GM12892 (cell line): ENCODE measurements at regions not wholly inside any gene's neighbourhood (a gene's known extent, or its start where the extent isn't known, plus 50 kb on each side); places are given as distances from the start of the nearest gene placed in this dataset.
"Not testable (repeated sequence)": the region's sequence is repeated elsewhere in the genome, so short reads cannot be mapped to it uniquely, and the experiment has no call there.

Experiments
- DNase-seq: peaks from one replicate; pipeline ENCODE4 v3.0.0; 2011; ENCODE audit not compliant: insufficient read length
- FAIRE-seq: peaks from 2 replicates; lab custom pipeline; 2011; peaks lifted over from hg19 to GRCh38; lab: Jason Lieb, UNC
- POLR2A ChIP-seq: IDR thresholded peaks from 2 replicates; pipeline ENCODE4 v1.6.1; 2011; ENCODE audit warnings: low read depth, low read length, control low read depth
- POLR2AphosphoS5 ChIP-seq: IDR thresholded peaks from 2 replicates; pipeline ENCODE4 v1.6.1; 2011; ENCODE audit warnings: low read depth, low read length, control low read depth
- TAF1 ChIP-seq: IDR thresholded peaks from 2 replicates; pipeline ENCODE4 v1.6.1; 2011; ENCODE audit warnings: low read depth, mild to moderate bottlenecking, control low read depth, low read length, borderline replicate concordance

DNA sequence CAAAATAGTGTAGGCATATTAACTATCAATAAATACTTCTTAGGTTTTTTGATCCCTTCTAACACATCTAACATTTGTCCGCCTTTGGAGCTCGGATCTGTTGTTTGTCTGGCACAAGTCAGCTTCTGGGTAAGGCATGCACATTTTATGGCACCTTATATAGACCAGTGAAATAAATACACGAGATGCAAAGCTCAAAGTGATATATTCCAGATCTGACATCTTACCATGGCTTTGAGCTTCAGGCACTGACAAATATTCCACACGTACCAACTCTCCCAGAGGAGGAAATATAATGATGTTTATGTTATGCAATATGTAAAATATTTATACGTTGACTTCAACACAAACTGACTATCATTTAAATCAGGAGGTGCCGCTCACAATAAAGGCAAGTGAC, 430.1 kb upstream of the SMIM21 start:
- FAIRE-seq (no peak), DNase-seq (no peak)
- TF ChIP-seq TAF1 (no peak), POLR2AphosphoS5 (no peak), POLR2A (no peak)

DNA sequence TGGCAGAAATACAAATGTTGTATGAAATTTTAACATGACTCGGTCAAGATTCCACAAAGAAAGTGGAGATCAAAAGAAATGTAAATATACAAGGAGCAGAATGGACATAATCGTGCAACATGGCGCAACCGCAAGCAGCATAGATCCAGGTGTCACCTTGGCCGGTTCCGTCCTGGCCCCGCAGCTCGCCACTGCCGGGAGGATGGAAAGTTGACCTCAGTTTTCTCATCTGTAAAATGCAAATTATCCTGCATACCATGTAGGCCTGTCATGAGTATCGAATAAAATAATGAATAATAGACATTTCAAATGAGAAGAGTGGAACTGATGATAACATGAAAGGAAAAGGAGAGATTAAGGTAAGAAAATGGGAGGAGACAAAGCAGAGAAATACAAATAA, 427.3 kb upstream of the SMIM21 start:
- DNase-seq (no peak), FAIRE-seq (no peak)
- TF ChIP-seq POLR2AphosphoS5 (no peak), POLR2A (no peak), TAF1 (no peak)

- no peak for DNase-seq
- no peak for FAIRE-seq
Measured at GRCh38 chr18:75854174-75854573, 426.7 kb upstream of the SMIM21 start.

GRCh38 chr18:75846321-75846720, 418.8 kb upstream of the SMIM21 start:
- FAIRE-seq (no peak), DNase-seq (no peak)
- no peak for TF ChIP-seq TAF1
- no peak for TF ChIP-seq POLR2AphosphoS5
- no peak for TF ChIP-seq POLR2A

More at GRCh38 chr18:75854174-75854573, 426.7 kb upstream of the SMIM21 start:
- TF ChIP-seq POLR2AphosphoS5, result no peak
- no peak for TF ChIP-seq TAF1
- TF ChIP-seq POLR2A, result no peak

DNA sequence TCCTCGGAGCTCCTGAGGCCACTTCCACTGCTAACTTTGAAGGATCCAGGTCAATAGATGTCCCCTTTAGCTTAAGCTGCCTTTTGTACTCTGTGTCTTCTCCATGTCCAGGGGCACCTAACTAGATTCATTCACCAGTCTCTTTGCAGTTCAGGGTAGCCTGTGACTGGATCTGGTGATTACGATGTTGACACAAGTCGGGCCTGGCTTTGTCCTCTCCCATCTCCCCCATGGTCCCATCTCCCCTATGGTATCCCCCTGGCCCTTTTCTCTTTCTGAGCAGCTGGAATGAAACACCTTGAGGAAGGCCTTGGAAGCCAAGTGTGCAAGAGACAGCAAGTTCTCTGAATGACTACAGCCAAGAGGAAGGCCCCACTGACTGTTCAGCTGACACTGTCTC, 417.9 kb upstream of the SMIM21 start:
- DNase-seq (no peak), FAIRE-seq (no peak)
- TF ChIP-seq POLR2AphosphoS5, result no peak

DNA sequence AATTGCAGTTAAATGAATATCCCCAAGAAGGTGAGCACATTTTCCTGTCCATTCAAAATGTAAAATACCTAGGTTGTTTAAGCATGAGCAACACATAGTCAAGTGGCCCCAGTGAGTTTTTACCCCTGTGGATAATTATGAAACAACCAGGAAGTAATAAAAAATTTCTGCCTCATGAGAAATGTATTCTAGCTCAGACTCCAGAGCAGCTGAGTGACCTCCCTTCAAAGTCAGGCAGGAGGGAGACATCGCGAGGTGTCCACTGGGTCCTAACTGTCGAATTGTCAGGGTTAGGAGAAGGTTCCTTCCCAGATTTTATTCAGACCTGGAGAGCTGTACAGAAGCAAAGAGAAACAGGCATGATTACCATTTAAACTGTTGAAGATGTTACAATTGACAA, 416.6 kb upstream of the SMIM21 start:
- no peak for FAIRE-seq
- TF ChIP-seq POLR2AphosphoS5 (no peak), TAF1 (no peak), POLR2A (no peak)
- DNase-seq, result no peak

- no peak for TF ChIP-seq POLR2AphosphoS5
- TF ChIP-seq POLR2A, result no peak
- no peak for TF ChIP-seq TAF1
- no peak for FAIRE-seq
- DNase-seq, result no peak
Measured at GRCh38 chr18:75840131-75840530, 412.6 kb upstream of the SMIM21 start.

GRCh38 chr18:75839686-75840085, 412.2 kb upstream of the SMIM21 start:
- FAIRE-seq, DNase-seq: not testable (repeated sequence)

DNA sequence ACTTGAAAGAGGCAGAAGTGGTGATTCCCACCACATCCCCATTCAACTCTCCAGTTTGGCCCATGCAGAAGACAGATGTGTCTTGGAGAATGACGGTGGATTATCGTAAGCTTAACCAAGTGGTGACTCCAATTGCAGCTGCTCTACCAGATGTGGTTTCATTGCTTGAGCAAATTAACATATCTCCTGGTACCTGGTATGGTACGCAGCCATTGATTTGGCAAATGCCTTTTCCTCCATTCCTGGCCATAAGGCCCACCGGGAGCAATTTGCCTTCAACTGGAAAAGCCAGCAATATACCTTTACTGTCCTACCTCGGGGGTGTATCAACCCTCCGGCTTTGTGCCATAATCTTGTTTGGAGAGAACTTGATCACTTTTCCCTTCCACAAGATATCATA, 411.5 kb upstream of the SMIM21 start:
- TF ChIP-seq POLR2AphosphoS5 (no peak), POLR2A (no peak), TAF1 (no peak)
- DNase-seq (no peak), FAIRE-seq (no peak)

DNA sequence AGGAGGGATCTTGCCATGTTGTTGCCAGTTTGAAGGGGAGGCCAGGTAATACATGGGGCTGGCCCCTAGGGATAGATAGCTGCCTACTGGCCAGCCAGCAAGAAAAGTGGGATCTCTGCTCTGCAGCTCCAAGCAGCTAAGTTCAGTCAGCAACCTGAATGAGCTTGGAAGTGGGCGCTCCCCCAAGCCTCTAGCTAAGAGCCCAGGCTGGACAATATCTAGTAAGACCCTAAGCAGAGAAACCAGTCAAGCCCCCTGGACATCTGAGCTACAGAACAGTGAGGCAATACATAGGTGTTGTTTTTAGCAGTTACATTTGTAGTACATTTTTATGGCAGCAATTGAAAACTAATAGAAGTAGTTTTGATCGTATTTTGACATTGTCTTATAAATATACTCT, 409.8 kb upstream of the SMIM21 start:
- no peak for TF ChIP-seq POLR2AphosphoS5
- no peak for TF ChIP-seq TAF1
- no peak for TF ChIP-seq POLR2A
- DNase-seq (no peak), FAIRE-seq (no peak)

DNA sequence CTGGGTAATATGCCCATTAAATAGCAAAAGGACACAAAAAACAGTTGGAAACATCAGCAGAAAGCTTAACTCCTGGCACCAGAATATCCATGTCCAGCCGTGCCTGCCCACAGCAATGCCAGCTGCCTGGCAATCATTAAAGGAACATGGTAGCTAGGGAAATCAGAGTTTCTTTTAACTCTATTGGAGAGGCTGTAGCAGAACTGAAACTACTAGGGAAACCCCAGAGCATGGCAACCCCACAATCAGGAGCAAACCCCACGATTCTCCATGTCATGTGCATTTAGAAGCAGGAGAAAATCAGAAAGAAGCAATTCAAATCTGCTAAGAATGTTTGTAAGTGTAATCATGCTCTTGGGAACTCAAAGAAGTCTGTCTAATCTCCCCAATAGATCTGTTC, 409.0 kb upstream of the SMIM21 start:
- FAIRE-seq (no peak), DNase-seq (no peak)
- TF ChIP-seq POLR2AphosphoS5 (no peak), POLR2A (no peak), TAF1 (no peak)

- TF ChIP-seq POLR2A (no peak), TAF1 (no peak), POLR2AphosphoS5 (no peak)
- FAIRE-seq, result no peak
Measured at GRCh38 chr18:75831960-75832359, 404.5 kb upstream of the SMIM21 start.

DNA sequence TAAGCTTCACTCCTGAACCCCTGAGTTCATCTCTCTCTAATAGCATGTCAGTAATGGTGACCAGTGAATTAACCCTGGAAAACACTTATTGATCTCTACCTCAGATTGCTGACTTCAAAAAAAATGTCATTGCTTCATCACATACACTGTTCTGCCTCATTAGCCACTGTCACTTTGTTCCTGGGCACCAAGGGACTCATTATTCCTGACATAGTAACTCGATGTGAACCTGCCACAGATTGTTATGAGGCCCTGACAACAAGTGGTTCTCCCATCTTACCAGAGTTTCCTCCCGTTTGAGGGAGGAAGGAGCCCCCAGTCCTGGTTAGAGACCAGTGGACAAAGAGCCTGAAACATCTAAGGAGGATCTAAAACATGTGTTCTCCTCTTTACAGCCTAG, 403.3 kb upstream of the SMIM21 start:
- FAIRE-seq (no peak), DNase-seq (no peak)
- TF ChIP-seq TAF1 (no peak), POLR2A (no peak), POLR2AphosphoS5 (no peak)

More at GRCh38 chr18:75831960-75832359, 404.5 kb upstream of the SMIM21 start:
- no peak for DNase-seq

DNA sequence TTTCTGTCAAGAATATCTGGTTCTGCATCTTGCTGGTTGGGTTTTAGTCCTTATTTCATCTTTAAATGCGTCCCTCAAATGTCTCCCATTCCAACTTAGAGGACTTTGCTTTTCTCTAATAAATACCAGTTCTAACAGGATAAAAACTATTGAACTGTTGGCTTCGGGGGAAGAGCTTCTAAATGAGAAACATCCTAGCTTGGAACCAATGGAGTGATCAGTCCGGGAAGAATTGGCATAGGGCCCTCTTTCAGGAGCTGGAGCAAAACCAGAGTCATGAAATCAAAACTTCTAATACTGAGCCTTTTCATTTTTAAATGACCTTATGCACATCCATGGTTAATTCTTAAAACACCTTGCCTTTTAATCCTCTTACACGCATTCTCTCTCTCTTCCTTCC, 401.6 kb upstream of the SMIM21 start:
- FAIRE-seq (no peak), DNase-seq (no peak)
- TF ChIP-seq TAF1 (no peak), POLR2A (no peak), POLR2AphosphoS5 (no peak)
